ENCODE measurements at regions not wholly inside any gene's neighbourhood (a gene's known extent, or its start where the extent isn't known, plus 50 kb on each side); places are given as distances from the start of the nearest gene placed in this dataset.

DNA sequence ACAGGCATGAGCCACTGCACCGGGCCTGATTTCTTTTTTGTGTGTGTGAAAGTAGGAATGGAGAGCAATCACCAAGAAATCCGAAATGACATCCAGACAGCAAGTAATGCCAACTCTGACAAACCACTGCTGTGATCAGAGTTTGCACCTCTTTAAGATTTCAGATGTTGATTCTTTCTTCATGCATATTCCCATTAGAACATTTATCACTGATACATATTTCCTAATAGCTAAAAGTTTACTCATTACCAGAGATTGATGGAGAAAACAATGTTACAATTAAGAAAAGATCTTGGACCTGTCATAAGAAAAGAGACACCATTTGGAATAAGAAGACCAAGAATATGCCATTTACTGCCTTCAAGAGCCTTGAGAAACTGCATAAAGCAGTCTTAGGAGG, 217.0 kb upstream of the MGAT4C start:
- Histone ChIP-seq H3K27ac (ENCODE audit: low read depth, low read length) (no peak overlapping the region), H3K9me3 (ENCODE audit: control insufficient read depth in 5 of 5, low read length in 5 of 5) (no peaks in the 10 kb centered on the region), H3K27me3 (ENCODE audit: control insufficient read depth in 5 of 5, insufficient read depth in 4 of 5, low read length in 5 of 5) (no peaks in the 10 kb centered on the region), H3K36me3 (ENCODE audit: control insufficient read depth in 5 of 5, insufficient read depth in 5 of 5, low read length in 5 of 5) (no peaks in the 10 kb centered on the region), H3K9ac (ENCODE audit: low read length in 5 of 5) (no peak overlapping the region), H3K4me1 (ENCODE audit: control insufficient read depth in 5 of 5, insufficient read depth in 5 of 5, low read length in 5 of 5) (no peaks in the 10 kb centered on the region), H3K4me3 (ENCODE audit: low read depth in 1 of 5, low read length in 5 of 5) (no peak overlapping the region)

DNA sequence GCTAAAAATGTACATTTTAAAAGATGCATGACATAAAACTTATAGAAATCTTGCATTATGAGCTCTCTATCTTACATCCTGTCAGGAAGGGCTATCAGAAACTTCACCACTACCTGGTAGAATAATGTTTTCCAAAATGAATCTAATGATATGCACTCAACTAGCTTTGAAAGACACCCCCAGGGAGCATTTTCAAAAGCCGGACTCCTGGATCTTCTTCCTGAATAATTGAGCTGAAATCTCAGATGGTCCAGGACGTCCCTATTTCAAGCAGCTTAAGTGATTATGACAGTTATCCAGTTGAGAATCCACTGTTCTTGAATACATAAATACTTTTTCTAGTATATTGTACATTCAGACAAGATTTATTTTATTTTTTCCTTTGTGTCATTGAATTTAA, 200.6 kb upstream of the MGAT4C start:
- H3K4me1 ChIP-seq (ENCODE audit: control insufficient read depth in 5 of 5, insufficient read depth in 5 of 5, low read length in 5 of 5), result no peaks in the 10 kb centered on the region
- H3K4me3 ChIP-seq (ENCODE audit: low read depth in 1 of 5, low read length in 5 of 5), result no peak overlapping the region
- no peaks in the 10 kb centered on the region for H3K27me3 ChIP-seq (ENCODE audit: control insufficient read depth in 5 of 5, insufficient read depth in 4 of 5, low read length in 5 of 5)
- H3K36me3 ChIP-seq (ENCODE audit: control insufficient read depth in 5 of 5, insufficient read depth in 5 of 5, low read length in 5 of 5), result no peaks in the 10 kb centered on the region
- no peaks in the 10 kb centered on the region for H3K9me3 ChIP-seq (ENCODE audit: control insufficient read depth in 5 of 5, low read length in 5 of 5)
- no peak overlapping the region for H3K27ac ChIP-seq (ENCODE audit: low read depth, low read length)
- no peak overlapping the region for H3K9ac ChIP-seq (ENCODE audit: low read length in 5 of 5)

DNA sequence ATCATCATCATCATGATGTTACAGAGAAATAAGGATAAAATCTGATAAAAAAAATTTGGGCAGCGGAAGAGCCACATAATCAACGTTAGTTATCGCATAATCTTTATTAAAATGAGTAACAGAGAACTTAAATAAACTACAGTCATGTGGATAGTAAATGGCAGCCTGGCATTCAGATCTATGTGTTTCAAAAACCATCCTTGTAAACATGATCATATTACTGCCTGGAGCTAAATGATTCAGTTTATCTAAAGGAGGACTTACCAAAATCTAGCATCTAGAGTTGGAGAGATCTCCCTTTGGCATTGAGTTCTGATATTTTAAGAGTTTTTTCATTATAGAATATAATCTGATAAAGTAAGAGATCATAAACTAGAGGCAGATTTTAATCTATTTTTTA, 200.1 kb upstream of the MGAT4C start:
- no peak overlapping the region for H3K4me3 ChIP-seq (ENCODE audit: low read depth in 1 of 5, low read length in 5 of 5)
- no peak overlapping the region for H3K9ac ChIP-seq (ENCODE audit: low read length in 5 of 5)
- no peak overlapping the region for H3K27ac ChIP-seq (ENCODE audit: low read depth, low read length)
- H3K27me3 ChIP-seq (ENCODE audit: control insufficient read depth in 5 of 5, insufficient read depth in 4 of 5, low read length in 5 of 5), result no peaks in the 10 kb centered on the region
- no peaks in the 10 kb centered on the region for H3K9me3 ChIP-seq (ENCODE audit: control insufficient read depth in 5 of 5, low read length in 5 of 5)
- no peaks in the 10 kb centered on the region for H3K36me3 ChIP-seq (ENCODE audit: control insufficient read depth in 5 of 5, insufficient read depth in 5 of 5, low read length in 5 of 5)
- no peaks in the 10 kb centered on the region for H3K4me1 ChIP-seq (ENCODE audit: control insufficient read depth in 5 of 5, insufficient read depth in 5 of 5, low read length in 5 of 5)

DNA sequence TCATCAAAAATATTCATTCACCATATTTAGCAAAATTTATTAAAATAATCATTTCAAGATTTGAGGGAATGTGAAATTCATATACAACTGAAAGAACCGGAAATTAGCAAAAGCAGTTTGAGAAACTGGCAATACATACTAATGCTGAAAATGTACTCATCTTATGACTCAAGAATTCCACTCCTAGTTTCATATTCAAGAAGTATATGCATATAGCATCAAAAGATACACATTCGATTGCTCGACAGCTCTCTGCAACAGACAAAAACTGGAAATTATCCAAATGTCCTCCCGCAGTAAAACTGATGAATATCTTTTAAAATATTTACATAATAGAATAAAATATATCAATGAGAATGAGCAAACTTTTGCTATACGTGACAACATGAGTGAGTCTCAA, 189.2 kb upstream of the MGAT4C start:
- no peak overlapping the region for H3K4me3 ChIP-seq (ENCODE audit: low read depth in 1 of 5, low read length in 5 of 5)
- H3K27me3 ChIP-seq (ENCODE audit: control insufficient read depth in 5 of 5, insufficient read depth in 4 of 5, low read length in 5 of 5), result no peaks in the 10 kb centered on the region
- no peak overlapping the region for H3K27ac ChIP-seq (ENCODE audit: low read depth, low read length)
- no peaks in the 10 kb centered on the region for H3K4me1 ChIP-seq (ENCODE audit: control insufficient read depth in 5 of 5, insufficient read depth in 5 of 5, low read length in 5 of 5)
- no peak overlapping the region for H3K9ac ChIP-seq (ENCODE audit: low read length in 5 of 5)
- H3K36me3 ChIP-seq (ENCODE audit: control insufficient read depth in 5 of 5, insufficient read depth in 5 of 5, low read length in 5 of 5), result no peaks in the 10 kb centered on the region
- H3K9me3 ChIP-seq (ENCODE audit: control insufficient read depth in 5 of 5, low read length in 5 of 5), result peaks cover 0 to 2% (median 0%) of the 10 kb centered on the region in 5 donors

DNA sequence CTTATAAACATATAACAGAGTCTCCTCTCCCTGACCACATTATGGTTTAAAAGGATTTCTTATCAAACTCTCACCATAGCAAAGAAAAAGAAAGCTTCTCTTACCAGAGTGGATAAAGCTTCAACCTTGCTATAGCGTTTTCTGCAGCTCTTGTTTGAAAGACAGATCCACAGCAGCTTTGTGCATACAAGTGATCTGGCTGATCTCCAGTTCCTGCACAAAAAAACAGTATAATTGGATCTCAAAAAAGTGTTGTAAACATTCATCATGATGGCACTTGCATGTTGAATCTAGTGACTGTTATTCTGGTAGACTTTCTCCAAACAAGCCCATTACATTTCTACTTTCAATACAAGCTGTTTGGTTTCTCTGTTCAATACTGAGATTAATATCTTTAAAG, 178.9 kb upstream of the MGAT4C start:
- H3K9ac ChIP-seq (ENCODE audit: low read length in 5 of 5), result no peak overlapping the region
- H3K27ac ChIP-seq (ENCODE audit: low read depth, low read length), result no peak overlapping the region
- H3K4me1 ChIP-seq (ENCODE audit: control insufficient read depth in 5 of 5, insufficient read depth in 5 of 5, low read length in 5 of 5), result no peaks in the 10 kb centered on the region
- H3K4me3 ChIP-seq (ENCODE audit: low read depth in 1 of 5, low read length in 5 of 5), result no peak overlapping the region
- H3K9me3 ChIP-seq (ENCODE audit: control insufficient read depth in 5 of 5, low read length in 5 of 5), result peaks cover 0 to 10% (median 8%) of the 10 kb centered on the region in 5 donors
- H3K36me3 ChIP-seq (ENCODE audit: control insufficient read depth in 5 of 5, insufficient read depth in 5 of 5, low read length in 5 of 5), result no peaks in the 10 kb centered on the region
- no peaks in the 10 kb centered on the region for H3K27me3 ChIP-seq (ENCODE audit: control insufficient read depth in 5 of 5, insufficient read depth in 4 of 5, low read length in 5 of 5)

DNA sequence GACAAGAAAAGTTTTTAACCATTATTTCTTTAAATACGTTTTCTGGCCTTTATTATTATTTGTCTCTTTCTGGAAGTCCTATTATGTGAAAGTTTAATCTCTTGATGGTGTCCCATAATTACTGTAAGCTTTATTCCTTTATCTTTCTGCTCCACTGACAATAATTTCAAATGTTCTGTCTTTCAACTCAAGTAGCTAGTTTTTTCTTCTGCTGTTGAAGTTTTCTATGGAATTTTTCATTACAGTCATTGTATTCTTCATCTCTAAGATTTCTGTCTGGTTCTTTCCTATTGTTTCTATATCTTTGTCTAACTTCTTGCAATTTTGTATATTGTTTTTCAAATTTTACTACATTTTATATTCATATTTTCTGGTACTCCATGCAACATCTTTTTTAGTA, 173.6 kb upstream of the MGAT4C start:
- Histone ChIP-seq H3K36me3 (ENCODE audit: control insufficient read depth in 5 of 5, insufficient read depth in 5 of 5, low read length in 5 of 5) (no peaks in the 10 kb centered on the region), H3K27me3 (ENCODE audit: control insufficient read depth in 5 of 5, insufficient read depth in 4 of 5, low read length in 5 of 5) (no peaks in the 10 kb centered on the region), H3K4me3 (ENCODE audit: low read depth in 1 of 5, low read length in 5 of 5) (no peak overlapping the region), H3K27ac (ENCODE audit: low read depth, low read length) (no peak overlapping the region), H3K9me3 (ENCODE audit: control insufficient read depth in 5 of 5, low read length in 5 of 5) (peaks cover 0 to 13% (median 9%) of the 10 kb centered on the region in 5 donors), H3K4me1 (ENCODE audit: control insufficient read depth in 5 of 5, insufficient read depth in 5 of 5, low read length in 5 of 5) (no peaks in the 10 kb centered on the region), H3K9ac (ENCODE audit: low read length in 5 of 5) (no peak overlapping the region)

DNA sequence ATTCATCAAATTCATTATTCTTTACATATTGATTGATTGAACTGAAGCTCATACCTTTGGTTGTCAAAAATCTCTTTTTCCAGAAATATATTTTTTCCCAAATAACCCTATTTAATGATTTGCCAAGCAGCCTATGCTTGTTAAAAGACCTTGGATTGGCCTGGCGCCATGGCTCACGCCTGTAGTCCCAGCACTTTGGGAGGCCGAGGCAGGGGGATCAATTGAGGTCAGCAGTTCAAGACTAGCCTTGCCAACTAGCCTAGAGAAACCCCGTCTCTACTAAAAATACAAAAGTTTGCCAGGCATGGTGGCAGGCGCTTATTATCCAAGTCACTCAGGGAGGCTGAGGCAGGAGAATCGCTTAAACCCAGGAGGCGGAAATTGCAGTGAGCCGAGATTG, 165.1 kb upstream of the MGAT4C start:
- Histone ChIP-seq H3K27ac (ENCODE audit: low read depth, low read length) (no peak overlapping the region), H3K9ac (ENCODE audit: low read length in 5 of 5) (no peak overlapping the region), H3K27me3 (ENCODE audit: control insufficient read depth in 5 of 5, insufficient read depth in 4 of 5, low read length in 5 of 5) (no peaks in the 10 kb centered on the region), H3K4me3 (ENCODE audit: low read depth in 1 of 5, low read length in 5 of 5) (no peak overlapping the region), H3K9me3 (ENCODE audit: control insufficient read depth in 5 of 5, low read length in 5 of 5) (no peaks in the 10 kb centered on the region), H3K36me3 (ENCODE audit: control insufficient read depth in 5 of 5, insufficient read depth in 5 of 5, low read length in 5 of 5) (no peaks in the 10 kb centered on the region), H3K4me1 (ENCODE audit: control insufficient read depth in 5 of 5, insufficient read depth in 5 of 5, low read length in 5 of 5) (no peaks in the 10 kb centered on the region)

DNA sequence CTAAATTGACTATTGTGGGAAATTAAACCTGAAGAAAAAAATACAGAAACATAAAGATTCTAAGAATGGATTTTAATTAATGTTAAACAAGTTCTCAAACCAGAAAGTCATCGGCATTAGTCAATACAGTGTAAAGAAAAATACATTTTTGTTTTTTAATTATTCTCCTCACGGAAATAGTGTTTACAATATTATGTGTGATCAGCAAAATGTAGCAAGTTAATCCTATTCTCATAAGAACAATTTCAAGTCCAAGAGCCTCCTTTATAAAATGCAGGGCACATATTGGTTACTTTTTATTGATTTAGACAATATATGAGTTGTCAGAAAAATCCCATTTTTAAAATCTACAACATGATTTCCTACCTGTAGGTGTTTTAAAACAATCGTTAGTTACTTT, 158.0 kb upstream of the MGAT4C start:
- Histone ChIP-seq H3K27ac (ENCODE audit: low read depth, low read length) (no peak overlapping the region), H3K9ac (ENCODE audit: low read length in 5 of 5) (no peak overlapping the region), H3K27me3 (ENCODE audit: control insufficient read depth in 5 of 5, insufficient read depth in 4 of 5, low read length in 5 of 5) (no peaks in the 10 kb centered on the region), H3K4me1 (ENCODE audit: control insufficient read depth in 5 of 5, insufficient read depth in 5 of 5, low read length in 5 of 5) (no peaks in the 10 kb centered on the region), H3K4me3 (ENCODE audit: low read depth in 1 of 5, low read length in 5 of 5) (no peak overlapping the region), H3K9me3 (ENCODE audit: control insufficient read depth in 5 of 5, low read length in 5 of 5) (peaks cover 0 to 15% (median 3%) of the 10 kb centered on the region in 5 donors), H3K36me3 (ENCODE audit: control insufficient read depth in 5 of 5, insufficient read depth in 5 of 5, low read length in 5 of 5) (no peaks in the 10 kb centered on the region)

DNA sequence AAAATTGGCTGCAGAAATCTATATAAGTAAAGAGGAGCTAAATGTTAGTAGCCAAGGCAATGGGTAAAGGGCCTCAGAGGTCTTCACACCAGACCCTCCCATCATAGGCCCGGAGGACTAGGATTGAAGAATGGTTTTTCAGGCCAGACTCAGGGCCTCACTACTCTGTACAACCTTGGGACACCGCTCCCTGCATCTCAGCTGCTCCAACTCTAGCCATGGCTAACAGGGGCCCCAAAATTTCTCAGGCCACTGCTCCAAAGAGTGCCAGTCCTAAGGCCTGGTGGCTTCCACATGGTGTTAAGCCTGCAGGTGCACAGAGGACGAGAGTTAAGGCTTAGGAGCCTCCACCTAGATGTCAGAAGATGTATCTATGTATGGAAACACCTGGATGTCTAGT, 155.5 kb upstream of the MGAT4C start:
- no peaks in the 10 kb centered on the region for H3K36me3 ChIP-seq (ENCODE audit: control insufficient read depth in 5 of 5, insufficient read depth in 5 of 5, low read length in 5 of 5)
- no peak overlapping the region for H3K4me3 ChIP-seq (ENCODE audit: low read depth in 1 of 5, low read length in 5 of 5)
- no peaks in the 10 kb centered on the region for H3K4me1 ChIP-seq (ENCODE audit: control insufficient read depth in 5 of 5, insufficient read depth in 5 of 5, low read length in 5 of 5)
- no peaks in the 10 kb centered on the region for H3K27me3 ChIP-seq (ENCODE audit: control insufficient read depth in 5 of 5, insufficient read depth in 4 of 5, low read length in 5 of 5)
- no peak overlapping the region for H3K27ac ChIP-seq (ENCODE audit: low read depth, low read length)
- H3K9me3 ChIP-seq (ENCODE audit: control insufficient read depth in 5 of 5, low read length in 5 of 5), result peaks cover 0 to 16% (median 3%) of the 10 kb centered on the region in 5 donors
- no peak overlapping the region for H3K9ac ChIP-seq (ENCODE audit: low read length in 5 of 5)

DNA sequence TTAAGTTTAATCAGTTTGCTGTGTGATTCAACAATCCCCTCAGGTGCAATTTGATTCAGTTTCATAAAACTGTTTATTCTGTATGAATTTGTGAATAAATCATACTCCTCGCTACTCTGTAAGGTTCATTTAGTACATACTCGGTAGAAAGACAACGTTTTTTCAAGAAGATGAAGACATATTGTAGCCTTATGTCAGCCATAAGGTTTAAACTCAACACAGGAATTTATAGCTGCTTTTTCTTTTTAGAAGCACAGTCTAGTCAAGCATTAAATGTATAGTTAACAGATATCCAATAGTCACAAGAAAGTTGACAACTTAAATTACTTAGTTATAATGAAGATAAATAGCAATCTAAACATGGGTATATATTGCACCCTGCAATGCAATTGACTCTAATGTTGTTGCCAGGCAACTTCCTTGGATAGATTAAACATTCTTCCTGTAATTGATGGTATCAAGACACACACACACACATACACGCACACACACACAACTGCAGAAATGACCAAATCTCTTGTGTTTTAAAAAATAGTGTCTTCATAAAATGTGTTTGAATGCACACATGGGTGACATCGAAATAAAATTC, 151.5 kb upstream of the MGAT4C start:
- Histone ChIP-seq H3K9me3 (ENCODE audit: control insufficient read depth in 5 of 5, low read length in 5 of 5) (peaks cover 0 to 20% (median 3%) of the 10 kb centered on the region in 5 donors), H3K9ac (ENCODE audit: low read length in 5 of 5) (no peak overlapping the region), H3K27ac (ENCODE audit: low read depth, low read length) (no peak overlapping the region), H3K4me3 (ENCODE audit: low read depth in 1 of 5, low read length in 5 of 5) (no peak overlapping the region), H3K4me1 (ENCODE audit: control insufficient read depth in 5 of 5, insufficient read depth in 5 of 5, low read length in 5 of 5) (no peaks in the 10 kb centered on the region), H3K27me3 (ENCODE audit: control insufficient read depth in 5 of 5, insufficient read depth in 4 of 5, low read length in 5 of 5) (no peaks in the 10 kb centered on the region), H3K36me3 (ENCODE audit: control insufficient read depth in 5 of 5, insufficient read depth in 5 of 5, low read length in 5 of 5) (no peaks in the 10 kb centered on the region)

DNA sequence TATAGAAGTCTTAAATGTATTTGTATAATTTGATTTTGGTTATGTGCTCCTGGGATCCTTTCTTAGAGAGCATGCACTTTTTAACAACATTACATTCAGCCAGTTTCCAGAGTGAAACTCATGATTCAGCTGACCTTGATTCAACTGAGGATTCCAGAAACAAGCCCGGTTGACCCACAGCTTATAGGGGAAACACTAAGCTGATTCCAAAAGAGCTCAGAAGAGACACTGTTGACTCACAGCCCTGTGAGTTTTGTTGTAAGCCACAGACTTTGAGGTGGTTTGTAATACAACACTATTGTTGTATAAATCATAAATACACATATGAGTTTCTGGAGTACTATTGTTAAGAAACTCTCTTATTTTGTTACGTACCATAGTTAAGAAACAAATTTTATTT, 133.8 kb upstream of the MGAT4C start:
- Histone ChIP-seq H3K4me3 (ENCODE audit: low read depth in 1 of 5, low read length in 5 of 5) (no peak overlapping the region), H3K4me1 (ENCODE audit: control insufficient read depth in 5 of 5, insufficient read depth in 5 of 5, low read length in 5 of 5) (no peaks in the 10 kb centered on the region), H3K27me3 (ENCODE audit: control insufficient read depth in 5 of 5, insufficient read depth in 4 of 5, low read length in 5 of 5) (no peaks in the 10 kb centered on the region), H3K9ac (ENCODE audit: low read length in 5 of 5) (no peak overlapping the region), H3K9me3 (ENCODE audit: control insufficient read depth in 5 of 5, low read length in 5 of 5) (peaks cover 0 to 4% (median 0%) of the 10 kb centered on the region in 5 donors), H3K36me3 (ENCODE audit: control insufficient read depth in 5 of 5, insufficient read depth in 5 of 5, low read length in 5 of 5) (no peaks in the 10 kb centered on the region), H3K27ac (ENCODE audit: low read depth, low read length) (no peak overlapping the region)
